ENCODE measurements at regions not wholly inside any gene's neighbourhood (a gene's known extent, or its start where the extent isn't known, plus 50 kb on each side); places are given as distances from the start of the nearest gene placed in this dataset.

GRCh38 chr2:6065703-6066102, 373.5 kb downstream of the SOX11 start:
- no peaks in the 10 kb centered on the region for H3K9me3 ChIP-seq
- H3K27ac ChIP-seq: no peak overlapping the region
- intact Hi-C loops (cut with DNase I; ENCODE audit: low total_unique reads): no loop called here
- H3K27me3 ChIP-seq: no peaks in the 10 kb centered on the region
- H3K4me1 ChIP-seq: no peaks in the 10 kb centered on the region
- no peak for TF ChIP-seq CTCF (IDR thresholded peaks at IDR 0.05 in 4 of 5, conservative IDR thresholded peaks at IDR 0.05 in 1 of 5)
- no peak for TF ChIP-seq POLR2A (IDR thresholded peaks at IDR 0.05)
- no peak for ATAC-seq
- H3K4me3 ChIP-seq: no peak overlapping the region
- no peaks in the 10 kb centered on the region for H3K36me3 ChIP-seq
- no peak for DNase-seq
- in situ Hi-C loops (cut with MboI; ENCODE audit: low sequenced_read_pairs in 4 of 4): no loop called here

GRCh38 chr2:6067089-6067488, 374.9 kb downstream of the SOX11 start:
- in situ Hi-C loops (cut with MboI; ENCODE audit: low sequenced_read_pairs in 4 of 4): no loop called here

GRCh38 chr2:6067806-6068205, 375.6 kb downstream of the SOX11 start:
- intact Hi-C loops (cut with DNase I; ENCODE audit: low total_unique reads): no loop called here
- no peak for ATAC-seq
- H3K27me3 ChIP-seq: no peaks in the 10 kb centered on the region
- no peak overlapping the region for H3K4me3 ChIP-seq
- no peak for DNase-seq
- no peaks in the 10 kb centered on the region for H3K4me1 ChIP-seq
- in situ Hi-C loops (cut with MboI; ENCODE audit: low sequenced_read_pairs in 4 of 4): no loop called here
- H3K9me3 ChIP-seq: no peaks in the 10 kb centered on the region
- no peaks in the 10 kb centered on the region for H3K36me3 ChIP-seq
- TF ChIP-seq POLR2A (IDR thresholded peaks at IDR 0.05) (no peak), CTCF (IDR thresholded peaks at IDR 0.05 in 4 of 5, conservative IDR thresholded peaks at IDR 0.05 in 1 of 5) (no peak)
- no peak overlapping the region for H3K27ac ChIP-seq

More at GRCh38 chr2:6067089-6067488, 374.9 kb downstream of the SOX11 start:
- ATAC-seq (no peak), DNase-seq (no peak)
- Histone ChIP-seq H3K27me3 (no peaks in the 10 kb centered on the region), H3K36me3 (no peaks in the 10 kb centered on the region), H3K4me3 (no peak overlapping the region), H3K9me3 (no peaks in the 10 kb centered on the region), H3K27ac (no peak overlapping the region), H3K4me1 (no peaks in the 10 kb centered on the region)
- intact Hi-C loops (cut with DNase I; ENCODE audit: low total_unique reads): no loop called here
- no peak for TF ChIP-seq POLR2A (IDR thresholded peaks at IDR 0.05)
- TF ChIP-seq CTCF (IDR thresholded peaks at IDR 0.05 in 4 of 5, conservative IDR thresholded peaks at IDR 0.05 in 1 of 5): no peak

- no peak for ATAC-seq
- DNase-seq: no peak
- H3K9me3 ChIP-seq: no peaks in the 10 kb centered on the region
- H3K27me3 ChIP-seq: no peaks in the 10 kb centered on the region
- no peaks in the 10 kb centered on the region for H3K4me1 ChIP-seq
- no peak overlapping the region for H3K27ac ChIP-seq
- in situ Hi-C loops (cut with MboI; ENCODE audit: low sequenced_read_pairs in 4 of 4): no loop called here
- no peak overlapping the region for H3K4me3 ChIP-seq
- H3K36me3 ChIP-seq: no peaks in the 10 kb centered on the region
- intact Hi-C loops (cut with DNase I; ENCODE audit: low total_unique reads): no loop called here
- TF ChIP-seq CTCF (IDR thresholded peaks at IDR 0.05 in 4 of 5, conservative IDR thresholded peaks at IDR 0.05 in 1 of 5) (no peak), POLR2A (IDR thresholded peaks at IDR 0.05) (no peak)
Observed at GRCh38 chr2:6068429-6068828, 376.2 kb downstream of the SOX11 start.

GRCh38 chr2:6069381-6069780, 377.2 kb downstream of the SOX11 start:
- Histone ChIP-seq H3K4me1 (no peaks in the 10 kb centered on the region), H3K36me3 (no peaks in the 10 kb centered on the region), H3K9me3 (no peaks in the 10 kb centered on the region), H3K4me3 (no peak overlapping the region), H3K27me3 (no peaks in the 10 kb centered on the region), H3K27ac (no peak overlapping the region)
- in situ Hi-C loops (cut with MboI; ENCODE audit: low sequenced_read_pairs in 4 of 4) (no loop called here), intact Hi-C loops (cut with DNase I; ENCODE audit: low total_unique reads) (no loop called here)
- TF ChIP-seq CTCF (IDR thresholded peaks at IDR 0.05 in 4 of 5, conservative IDR thresholded peaks at IDR 0.05 in 1 of 5) (no peak), POLR2A (IDR thresholded peaks at IDR 0.05) (no peak)
- ATAC-seq (no peak), DNase-seq (no peak)

Measured in gastrocnemius medialis (tissue), 4 donors.